IMR-90 (cell line): ENCODE measurements at regions not wholly inside any gene's neighbourhood (a gene's known extent, or its start where the extent isn't known, plus 50 kb on each side); places are given as distances from the start of the nearest gene placed in this dataset.

Experiments
- ATAC-seq: fragments of 200-7000 bp; cut with Tn5 transposase; 2 replicates; pipeline ENCODE4 v1.9.1; 2020; ENCODE audit warnings: low read depth, mild to moderate bottlenecking, moderate library complexity
- BruUV-seq: library from RNA; stranded (reverse); fragments of 400-500 nt; replicated peaks from 2 replicates; lab custom pipeline; 2021; lab: Mats Ljungman, UMichigan
- CTCF ChIA-PET: fragments of 300-600 bp; formaldehyde crosslinking; extraction: SDS; loops from one replicate; lab custom pipeline; 2021; ENCODE audit warnings: antibody characterized with exemption; lab: Yijun Ruan, JAX
- POLR2A ChIA-PET: fragments of 300-600 bp; sonication (Branson Sonifier 250); formaldehyde crosslinking; loops from one replicate; lab custom pipeline; 2022; ENCODE audit warnings: antibody characterized with exemption; ENCODE audit not compliant: unreplicated experiment; lab: Charles Lee
- DNase-seq: peaks from one replicate; pipeline ENCODE4 v3.0.0; 2013
- H2AFZ ChIP-seq: replicated peaks from 2 replicates; pipeline ENCODE3; 2013; ENCODE audit warnings: low read length, mild to moderate bottlenecking; ENCODE audit not compliant: poor library complexity
- H2AK5ac ChIP-seq: 2 replicates; pipeline ENCODE4 v1.6.1; 2013; ENCODE audit warnings: low read depth, low read length, inconsistent platforms
- H2AK9ac ChIP-seq: replicated peaks from 2 replicates; pipeline ENCODE3; 2013; ENCODE audit warnings: mild to moderate bottlenecking, low read depth, low read length, moderate library complexity; ENCODE audit not compliant: poor library complexity
- H2BK120ac ChIP-seq: 2 replicates; pipeline ENCODE4 v1.6.1; 2013; ENCODE audit warnings: low read depth, low read length, inconsistent platforms
- H2BK15ac ChIP-seq: 3 replicates; pipeline ENCODE4 v1.6.1; 2013; ENCODE audit warnings: low read depth, low read length, inconsistent platforms
- H2BK20ac ChIP-seq: 2 replicates; pipeline ENCODE4 v1.6.1; 2013; ENCODE audit warnings: low read depth, mild to moderate bottlenecking, inconsistent platforms, low read length, moderate library complexity
- H2BK5ac ChIP-seq: 2 replicates; pipeline ENCODE4 v1.6.1; 2013; ENCODE audit warnings: mild to moderate bottlenecking, low read depth, low read length, inconsistent platforms; ENCODE audit not compliant: poor library complexity, severe bottlenecking
- H3K14ac ChIP-seq: replicated peaks from 2 replicates; pipeline ENCODE4 v1.6.1; 2013; ENCODE audit warnings: low read depth, low read length, inconsistent platforms
- H3K18ac ChIP-seq: 2 replicates; pipeline ENCODE4 v1.6.1; 2013; ENCODE audit warnings: low read depth, low read length, control low read depth
- H3K23ac ChIP-seq: 2 replicates; pipeline ENCODE4 v1.6.1; 2013; ENCODE audit warnings: low read depth, low read length, inconsistent platforms
- H3K27ac ChIP-seq: 2 replicates; pipeline ENCODE4 v1.5.1; 2013; ENCODE audit warnings: mild to moderate bottlenecking, control low read depth, low read length; ENCODE audit not compliant: insufficient read depth
- H3K27me3 ChIP-seq: 2 replicates; pipeline ENCODE4 v1.6.1; 2013; ENCODE audit warnings: low read length; ENCODE audit not compliant: control insufficient read depth, insufficient read depth
- H3K36me3 ChIP-seq: 2 replicates; pipeline ENCODE4 v1.6.1; 2013; ENCODE audit warnings: low read length, mixed read lengths; ENCODE audit not compliant: control insufficient read depth, insufficient read depth
- H3K4ac ChIP-seq: 2 replicates; pipeline ENCODE4 v1.6.1; 2013; ENCODE audit warnings: low read depth, low read length, inconsistent platforms
- H3K4me1 ChIP-seq: 2 replicates; pipeline ENCODE4 v1.6.1; 2013; ENCODE audit warnings: low read length, mixed read lengths; ENCODE audit not compliant: control insufficient read depth, insufficient read depth
- H3K4me2 ChIP-seq: 2 replicates; pipeline ENCODE4 v1.6.1; 2013; ENCODE audit warnings: low read depth, mild to moderate bottlenecking, control low read depth, low read length, moderate library complexity
- H3K4me3 ChIP-seq: 2 replicates; pipeline ENCODE4 v1.5.1; 2013; ENCODE audit warnings: low read depth, mild to moderate bottlenecking, control low read depth, low read length, moderate library complexity; ENCODE audit not compliant: insufficient read depth
- H3K56ac ChIP-seq: 2 replicates; pipeline ENCODE4 v1.6.1; 2013; ENCODE audit warnings: low read length, inconsistent platforms; ENCODE audit not compliant: insufficient read depth; ENCODE audit errors: extremely low read depth
- H3K79me1 ChIP-seq, 2 experiments: 2 replicates each; pipeline ENCODE4 v1.6.1; 2013; ENCODE audit warnings: low read length in 2 of 2, inconsistent platforms in 1 of 2, low read depth in 1 of 2
- H3K9ac ChIP-seq: 2 replicates; pipeline ENCODE4 v1.6.1; 2013; ENCODE audit warnings: low read depth, low read length, control low read depth
- H3K9me1 ChIP-seq: 2 replicates; pipeline ENCODE4 v1.6.1; 2013; ENCODE audit warnings: low read length, inconsistent platforms; ENCODE audit not compliant: insufficient read depth
- H3K9me3 ChIP-seq: 2 replicates; pipeline ENCODE4 v1.6.1; 2013; ENCODE audit warnings: low read length; ENCODE audit not compliant: control insufficient read depth, insufficient read depth
- H4K20me1 ChIP-seq: 2 replicates; pipeline ENCODE4 v1.6.1; 2013; ENCODE audit warnings: low read length, inconsistent platforms; ENCODE audit not compliant: insufficient read depth
- H4K5ac ChIP-seq: 2 replicates; pipeline ENCODE4 v1.6.1; 2013; ENCODE audit warnings: mild to moderate bottlenecking, low read depth, low read length, control low read depth
- H4K8ac ChIP-seq, 2 experiments: 2 replicates each; pipeline ENCODE4 v1.6.1; 2013; ENCODE audit warnings: low read depth in 2 of 2, low read length in 2 of 2, control low read depth in 1 of 2, inconsistent platforms in 1 of 2
- H4K91ac ChIP-seq: 2 replicates; pipeline ENCODE4 v1.6.1; 2013; ENCODE audit warnings: low read depth, low read length, inconsistent platforms; ENCODE audit not compliant: insufficient read depth
- MXI1 ChIP-seq: IDR thresholded peaks from 2 replicates; pipeline ENCODE4 v1.6.1; 2012; ENCODE audit warnings: low read depth, mild to moderate bottlenecking, low read length, moderate library complexity, borderline replicate concordance
- WGBS, 2 experiments: methylation state at CpG; one replicate each; pipeline versions ENCODE4 v1.1.5 to v1.1.7; 2013; ENCODE audit warnings: missing lambda C conversion rate in 2 of 2; ENCODE audit not compliant: insufficient read length in 1 of 2; ENCODE audit errors: extremely low coverage in 2 of 2; 5-methylcytosine and 5-hydroxymethylcytosine counted together
- dilution Hi-C: fragments of 300-500 bp; cut with HindIII; formaldehyde crosslinking; loops from one replicate; pipeline ENCODE4 v1.14.3; 2018; ENCODE audit warnings: low sequenced_read_pairs; ENCODE audit not compliant: unreplicated experiment
- in situ Hi-C: fragments of 300-500 bp; cut with MboI; formaldehyde crosslinking; loops from 3 replicates; pipeline ENCODE4 v1.14.3; 2019; ENCODE audit warnings: low sequenced_read_pairs, inconsistent platforms, mixed read lengths
- intact Hi-C: fragments of 100-400 bp; cut with micrococcal nuclease; formaldehyde crosslinking; loops from 2 replicates; pipeline ENCODE4 v1.10.0; 2022

DNA sequence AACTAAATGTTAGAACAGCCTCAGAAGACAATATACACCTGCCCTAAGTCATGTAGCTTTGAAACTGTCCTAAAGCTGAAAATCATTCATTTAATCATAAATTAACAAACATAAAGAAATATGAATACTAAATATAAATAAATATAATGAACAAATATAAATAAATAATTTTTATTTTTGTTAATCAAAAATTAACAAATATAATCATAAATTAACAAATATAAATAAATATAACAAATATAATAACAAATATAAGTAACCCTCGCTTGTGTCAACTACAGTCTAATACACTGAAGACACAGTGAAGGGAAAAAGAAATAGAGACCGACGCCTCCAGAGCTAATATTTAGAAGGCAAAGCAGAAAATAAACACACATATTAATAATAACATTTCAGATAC lies 527.3 kb downstream of the CYLC2 start:
- H3K23ac ChIP-seq, result no peak overlapping the region
- H2AFZ ChIP-seq, result no peak overlapping the region
- H3K36me3 ChIP-seq, result no peaks in the 10 kb centered on the region
- H2AK9ac ChIP-seq, result no peak overlapping the region
- in situ Hi-C loops (no loop called here), dilution Hi-C loops (no loop called here), intact Hi-C loops (no loop called here)
- ChIA-PET CTCF (no interaction called here), POLR2A (no interaction called here)
- no peak overlapping the region for H4K5ac ChIP-seq
- no peak overlapping the region for H4K8ac ChIP-seq
- no peak overlapping the region for H3K9ac ChIP-seq
- no peak overlapping the region for H3K4ac ChIP-seq
- no peaks in the 10 kb centered on the region for H3K9me1 ChIP-seq
- H3K27ac ChIP-seq, result no peak overlapping the region
- no peak for TF ChIP-seq MXI1
- H2BK5ac ChIP-seq, result no peak overlapping the region
- DNase-seq, result no peak
- no peak overlapping the region for H3K14ac ChIP-seq
- H3K56ac ChIP-seq, result no peak overlapping the region
- H3K27me3 ChIP-seq, result no peaks in the 10 kb centered on the region
- no peak overlapping the region for H3K4me2 ChIP-seq
- H4K91ac ChIP-seq, result no peak overlapping the region
- no CpG with 5 or more reads among the region's 3 CpGs for WGBS, 2 experiments
- no peaks in the 10 kb centered on the region for H3K4me1 ChIP-seq
- H3K4me3 ChIP-seq, result no peak overlapping the region
- no peak overlapping the region for H2BK20ac ChIP-seq
- no peak overlapping the region for H2AK5ac ChIP-seq
- no peak overlapping the region for H2BK120ac ChIP-seq
- no peaks in the 10 kb centered on the region for H4K20me1 ChIP-seq
- no TSS peak for BruUV-seq
- no peaks in the 10 kb centered on the region for H3K79me1 ChIP-seq
- peaks cover 5% of the 10 kb centered on the region for H3K9me3 ChIP-seq
- H3K18ac ChIP-seq, result no peak overlapping the region
- H2BK15ac ChIP-seq, result no peak overlapping the region
- no peak for ATAC-seq
